NCI-H2029 treated with DMSO at 0.1 percent for 48 hours (cell line): ENCODE measurements at regions not wholly inside any gene's neighbourhood (a gene's known extent, or its start where the extent isn't known, plus 50 kb on each side); places are given as distances from the start of the nearest gene placed in this dataset.

Experiments used
- DNase-seq: peaks from one replicate; lab custom pipeline; 2025; lab: John Stamatoyannopoulos, UW

DNA sequence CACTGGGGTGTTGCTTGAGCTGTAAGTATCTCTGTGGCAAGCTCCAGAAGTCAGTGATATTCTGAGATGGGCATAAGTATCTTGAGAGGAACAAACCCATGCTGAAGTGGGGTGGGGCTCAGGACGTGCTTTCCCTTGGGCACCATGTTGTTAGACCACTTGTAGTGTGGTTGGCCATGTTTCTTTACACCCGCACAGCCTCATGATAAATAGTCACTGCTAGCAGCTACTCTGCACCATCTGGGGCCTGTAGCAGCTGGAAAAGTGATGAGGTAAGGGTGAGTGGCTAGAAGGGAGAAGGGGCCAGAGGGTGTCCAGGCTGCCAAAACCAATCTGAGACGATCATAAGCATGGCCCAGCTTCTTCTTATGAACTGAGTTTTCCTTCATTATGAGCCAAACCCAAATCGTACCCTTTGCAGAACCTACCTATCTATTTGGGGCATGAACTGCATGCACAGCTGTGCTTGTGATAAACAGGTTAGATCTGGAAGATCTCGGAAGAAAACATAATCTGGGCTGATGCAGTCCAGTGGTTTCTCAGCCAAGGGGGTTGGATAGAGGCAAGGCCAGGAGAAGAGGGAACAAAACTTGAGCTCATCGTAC, 91.9 kb upstream of the IRF2BP2 start:
- DNase-seq, result no peak

DNA sequence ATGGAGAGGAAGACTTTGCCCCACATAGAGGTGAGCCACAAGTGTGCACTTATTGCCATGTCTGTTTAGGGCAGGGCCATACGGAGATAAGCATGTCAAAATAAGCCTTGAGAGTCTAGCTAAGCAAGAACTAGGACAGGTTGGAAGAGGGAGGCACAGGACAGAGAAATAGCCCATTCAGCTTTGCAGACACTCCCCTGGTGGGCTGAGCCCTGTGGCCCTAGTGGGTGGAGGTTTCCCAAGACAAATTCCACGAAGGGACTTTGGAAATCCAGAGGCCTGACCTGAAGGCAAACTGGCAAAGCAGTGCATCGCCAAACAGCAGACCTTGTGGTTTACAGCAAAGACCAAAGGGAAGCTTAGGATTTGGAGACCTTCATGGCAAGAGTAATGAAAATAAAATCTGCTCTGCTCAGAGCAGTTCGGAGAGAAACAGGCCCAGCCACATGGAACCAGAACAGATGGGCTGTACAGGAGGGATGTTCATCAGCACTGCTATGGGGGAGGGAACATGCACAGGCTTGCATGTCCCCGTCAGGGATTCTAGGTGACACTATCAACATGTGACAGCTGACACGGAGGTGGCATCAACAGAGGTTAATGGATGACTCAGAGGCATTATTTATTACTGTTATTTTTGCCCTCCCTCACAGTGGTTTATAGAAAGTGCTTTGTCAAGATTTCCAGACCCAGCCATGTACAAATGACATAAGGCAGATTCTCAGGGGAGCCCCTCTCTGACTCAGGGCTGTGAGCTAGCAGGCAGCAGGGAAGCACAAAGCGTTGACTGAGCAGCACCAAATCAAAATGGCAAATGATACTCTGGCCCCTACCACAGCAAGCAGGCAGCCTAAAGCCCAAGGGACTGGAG, 90.1 kb upstream of the IRF2BP2 start:
- DNase-seq, result no peak

DNA sequence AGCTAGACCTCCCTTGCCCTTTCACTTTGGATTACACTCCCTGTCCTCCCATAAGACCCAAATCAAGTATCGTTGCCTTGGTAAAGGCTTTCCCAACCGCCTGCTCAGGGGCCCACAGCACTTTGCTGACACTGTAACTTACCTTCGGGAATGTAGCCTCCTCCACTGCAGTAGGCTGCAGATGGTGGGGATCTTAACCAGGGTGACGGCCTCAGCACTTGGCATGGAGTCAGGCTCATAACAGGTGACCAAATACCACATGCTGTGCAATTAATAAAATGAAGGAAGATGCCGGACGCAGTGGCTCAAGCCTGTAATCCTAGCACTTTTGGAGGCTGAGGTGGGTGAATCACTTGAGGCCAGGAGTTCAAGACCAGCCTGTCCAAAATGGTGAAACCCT, 88.7 kb upstream of the IRF2BP2 start:
- no peak for DNase-seq

GRCh38 chr1:234697741-234698140, 87.8 kb upstream of the IRF2BP2 start:
- no peak for DNase-seq

DNA sequence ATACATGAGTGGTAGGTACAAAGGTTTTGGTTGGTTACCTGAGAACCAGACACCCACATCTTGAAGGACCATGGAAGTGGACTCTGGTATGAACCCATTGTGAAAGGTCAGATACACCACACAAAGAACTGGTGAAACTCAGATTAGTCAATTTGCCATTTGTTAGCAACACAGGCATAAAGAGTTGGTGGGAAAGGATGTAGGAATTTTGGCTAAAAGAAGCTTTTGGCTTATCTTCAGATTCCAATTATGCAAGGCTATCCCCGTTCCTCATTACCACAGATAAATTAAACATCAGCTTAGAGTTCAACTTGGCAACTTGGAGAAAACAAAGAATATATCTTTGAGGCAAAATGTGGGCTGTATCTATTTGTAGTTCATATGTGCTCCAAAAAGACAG, 87.0 kb upstream of the IRF2BP2 start:
- DNase-seq, result no peak

DNA sequence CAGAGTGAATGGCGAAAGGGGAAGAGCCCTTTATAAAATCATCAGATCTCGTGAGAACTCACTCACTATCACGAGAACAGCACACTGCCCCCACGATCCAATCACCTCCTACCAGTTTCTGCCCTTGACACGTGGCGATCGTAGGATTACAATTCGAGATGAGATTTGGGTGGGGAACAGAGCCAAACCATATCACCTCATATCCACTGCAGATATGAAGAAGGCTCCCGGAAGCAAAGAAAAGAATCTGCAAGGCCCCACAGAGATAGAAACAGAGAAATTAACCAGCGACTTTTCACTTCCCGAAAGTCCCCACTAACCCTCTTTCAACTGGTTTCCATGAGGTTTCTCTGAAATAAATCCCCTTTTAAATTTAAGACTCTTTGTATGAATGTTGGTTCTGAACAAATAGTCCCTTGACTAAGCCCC, 86.2 kb upstream of the IRF2BP2 start:
- DNase-seq, result no peak

DNA sequence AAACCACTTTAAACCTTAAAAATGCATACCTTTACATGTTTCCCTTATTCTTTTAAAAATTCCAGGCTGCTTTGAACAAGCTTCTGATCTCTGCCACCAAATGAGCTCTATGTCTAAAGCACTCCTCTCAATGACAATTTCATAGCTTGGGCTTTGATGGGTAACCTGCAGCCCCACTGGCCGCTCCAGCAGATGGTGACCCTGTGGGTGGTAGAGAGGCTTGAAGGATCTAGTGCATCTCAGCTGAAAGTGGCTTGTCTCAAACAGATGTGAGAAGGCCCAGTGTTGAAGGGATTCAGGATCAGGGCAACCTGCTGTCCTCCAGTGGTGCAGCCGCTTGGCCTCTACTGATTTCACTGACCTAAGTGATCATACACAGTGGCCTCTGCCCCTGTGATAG, 84.7 kb upstream of the IRF2BP2 start:
- no peak for DNase-seq

DNA sequence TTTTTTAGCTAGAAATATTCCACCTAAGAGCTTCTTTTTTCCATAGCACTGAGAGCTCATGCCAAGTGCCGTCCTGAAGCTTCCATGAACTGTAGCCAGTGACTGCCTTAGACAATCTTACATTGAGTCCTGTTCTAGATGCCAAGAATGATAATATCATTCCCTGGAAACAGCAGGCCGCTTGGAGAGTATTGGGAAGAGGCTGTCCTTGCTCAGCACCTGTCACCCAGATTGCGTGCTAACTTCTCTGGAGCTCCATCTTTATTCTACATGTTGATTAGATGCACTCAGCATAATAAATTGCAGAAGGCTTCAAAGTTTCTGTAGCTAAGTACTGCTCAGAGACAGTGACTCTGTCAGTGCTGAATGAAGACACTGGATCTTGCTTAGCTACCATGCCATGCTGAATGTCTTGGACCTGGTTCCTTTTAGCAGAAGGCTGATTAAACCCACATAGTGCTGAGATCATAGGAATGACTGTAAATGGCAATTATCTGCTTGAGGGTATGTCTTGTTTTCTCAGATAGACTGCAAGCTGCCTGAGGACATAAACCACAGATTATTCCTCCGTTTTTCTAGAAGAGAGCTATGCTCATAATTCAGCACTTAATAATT, 83.1 kb upstream of the IRF2BP2 start:
- DNase-seq, result no peak

GRCh38 chr1:234691567-234691966, 81.6 kb upstream of the IRF2BP2 start:
- no peak for DNase-seq

DNA sequence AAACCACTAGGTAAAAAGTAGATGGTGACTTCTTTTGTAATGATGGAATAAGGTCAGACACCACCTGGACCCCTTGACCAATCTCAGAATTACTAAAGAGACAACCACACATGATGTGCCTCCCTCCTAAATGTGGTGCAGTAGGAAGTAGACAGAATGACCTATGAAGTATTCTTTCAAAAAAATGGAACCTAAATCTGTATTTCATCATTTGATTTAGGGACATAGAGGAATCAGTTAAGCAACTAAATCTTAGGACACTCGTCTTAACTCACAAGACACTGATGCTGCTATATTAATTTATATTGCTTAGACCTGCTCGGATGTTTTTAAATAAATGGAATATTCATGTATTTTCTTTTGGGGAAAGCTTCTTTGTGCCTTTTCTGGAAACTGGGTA, 80.9 kb upstream of the IRF2BP2 start:
- no peak for DNase-seq

DNA sequence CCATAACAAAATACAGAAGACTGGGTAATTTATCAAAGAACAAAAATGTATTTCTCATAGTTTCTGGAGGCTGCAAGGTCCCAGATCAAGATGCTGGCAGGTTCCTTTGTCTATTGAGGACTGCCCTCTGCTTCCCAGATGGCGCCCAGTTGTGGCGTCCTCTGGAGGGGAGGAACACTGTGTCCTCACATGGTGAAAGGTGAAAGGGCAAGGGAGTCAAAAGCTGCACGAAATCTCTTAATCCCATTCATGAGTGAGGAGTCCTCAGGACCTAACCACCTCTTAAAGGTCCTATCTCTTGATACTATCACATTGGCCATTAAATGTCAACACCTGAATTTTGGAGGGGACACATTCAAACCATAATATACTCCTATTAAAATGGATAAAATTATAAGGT, 79.3 kb upstream of the IRF2BP2 start:
- no peak for DNase-seq

DNA sequence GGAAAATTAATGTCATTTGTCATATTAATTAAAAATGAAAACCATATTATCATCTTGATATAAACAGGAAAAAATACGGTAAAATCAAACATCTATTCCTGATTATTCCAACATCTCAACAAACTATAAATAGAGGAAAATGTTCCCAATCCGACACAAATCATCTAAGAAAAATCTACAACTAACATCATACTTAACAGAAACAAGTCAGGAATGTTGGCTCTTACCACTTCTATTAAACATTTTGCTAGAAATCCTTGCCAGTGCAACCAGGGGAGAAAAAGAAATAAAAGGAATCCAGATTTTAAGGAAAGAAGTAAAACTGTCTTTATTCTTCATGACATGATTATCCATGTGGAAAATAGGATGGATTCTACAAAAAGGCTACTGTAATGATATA, 77.0 kb upstream of the IRF2BP2 start:
- no peak for DNase-seq

- DNase-seq, result no peak
These were observed 76.1 kb upstream of the IRF2BP2 start for GRCh38 chr1:234686035-234686434.

DNA sequence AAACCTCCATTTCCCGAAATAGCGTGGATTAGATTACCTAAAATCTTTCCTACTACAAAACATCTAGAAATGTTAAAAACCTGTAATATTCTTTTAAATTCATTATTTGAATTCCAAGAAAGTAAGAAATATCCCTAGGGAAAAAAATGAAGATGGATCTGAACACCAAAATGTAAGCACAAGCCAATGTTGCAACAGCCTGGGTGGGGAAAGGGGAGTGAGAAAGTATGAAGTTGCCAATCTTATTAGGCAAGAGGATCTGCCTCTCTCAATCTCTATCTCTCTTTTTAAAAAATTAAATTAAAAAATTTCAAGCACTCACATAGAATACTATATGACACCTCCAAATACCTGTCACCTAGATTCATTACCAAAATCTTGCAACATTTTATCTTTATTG, 74.9 kb upstream of the IRF2BP2 start:
- DNase-seq, result no peak

- no peak for DNase-seq
These were observed 74.1 kb upstream of the IRF2BP2 start for GRCh38 chr1:234683861-234684632.

DNA sequence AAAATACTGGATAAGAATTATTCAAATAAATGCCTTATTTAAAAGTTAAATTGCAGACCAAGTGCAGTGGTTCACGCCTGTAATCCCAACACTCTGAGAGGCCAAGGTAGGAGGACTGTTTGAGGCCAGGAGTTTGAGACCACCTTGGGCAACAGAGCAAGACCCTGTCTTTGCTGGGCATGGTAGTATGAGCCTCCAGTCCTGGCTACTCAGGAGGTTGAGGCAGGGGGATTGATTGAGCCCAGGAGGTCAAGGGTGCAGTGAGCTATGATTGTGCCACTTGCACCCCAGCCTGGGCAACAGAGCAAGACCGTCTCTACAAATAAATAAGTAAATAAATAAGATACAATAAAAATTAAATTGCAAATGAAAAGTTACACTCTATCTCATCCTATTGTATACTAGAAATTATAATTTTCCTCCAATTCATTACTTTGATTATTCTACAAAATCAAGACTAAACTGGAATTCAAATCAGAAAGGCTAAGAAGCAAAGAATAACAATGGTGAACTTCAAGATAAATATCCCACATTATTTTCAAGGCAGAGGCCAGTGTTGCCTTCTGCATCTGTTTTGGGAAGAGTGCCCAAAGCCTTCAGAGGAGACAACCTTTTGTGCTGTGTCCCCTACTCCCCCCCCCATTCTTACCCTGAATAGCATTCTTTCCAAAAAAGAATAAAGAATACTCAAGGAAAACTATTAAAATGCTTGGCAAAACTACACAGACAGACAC, 73.3 kb upstream of the IRF2BP2 start:
- no peak for DNase-seq

DNA sequence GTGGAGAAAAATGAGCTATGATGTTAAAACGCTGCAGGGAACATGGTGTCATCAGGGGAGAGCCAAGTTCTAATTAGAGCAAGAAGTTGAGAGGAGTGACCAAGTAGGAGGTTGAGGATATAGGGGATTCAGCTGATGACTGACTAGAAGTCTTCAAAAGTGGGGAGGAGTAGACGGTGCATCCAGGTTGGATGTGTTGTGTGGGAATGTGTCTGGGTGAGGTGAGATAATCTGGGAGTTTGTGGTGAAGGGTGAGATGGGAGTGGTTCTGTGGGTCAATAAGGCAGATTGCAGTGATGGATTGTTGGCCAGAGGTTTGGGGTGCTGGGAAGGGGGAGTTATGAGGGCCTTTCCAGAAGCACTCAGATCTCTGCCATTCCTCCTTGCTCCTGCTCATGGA, 72.0 kb upstream of the IRF2BP2 start:
- no peak for DNase-seq

- DNase-seq, result no peak
These were observed 71.1 kb upstream of the IRF2BP2 start for GRCh38 chr1:234681065-234681464.

- DNase-seq, result no peak
These were observed 70.4 kb upstream of the IRF2BP2 start for GRCh38 chr1:234680331-234680904.

DNA sequence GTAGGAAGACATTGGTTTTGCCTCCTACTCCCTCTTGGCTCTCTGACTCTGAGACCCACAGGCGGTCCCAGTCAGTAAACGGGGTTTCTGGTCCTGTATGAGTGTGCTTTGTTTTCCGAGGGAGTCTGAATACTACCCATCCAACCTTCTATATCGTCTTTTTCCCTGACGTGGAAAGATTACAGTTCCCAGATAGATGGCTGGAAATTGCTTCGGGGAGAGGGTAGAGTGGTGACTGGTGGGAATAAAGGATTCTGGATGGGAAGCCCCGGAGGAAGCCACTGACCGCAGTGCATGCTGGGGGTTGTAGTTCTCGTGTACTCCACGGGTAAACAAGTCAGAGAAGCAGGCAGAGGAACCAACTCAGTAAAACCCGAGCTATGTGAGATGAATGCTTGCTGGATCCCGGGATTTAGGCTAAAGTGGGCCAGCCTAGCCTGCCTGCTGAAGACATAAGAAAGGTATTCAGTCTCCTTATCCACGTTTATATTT, 66.2 kb upstream of the IRF2BP2 start:
- DNase-seq, result peak; percentile 36

GRCh38 chr1:234675572-234675971, 65.6 kb upstream of the IRF2BP2 start:
- DNase-seq, result no peak
